B cell (primary cell): ENCODE measurements at regions not wholly inside any gene's neighbourhood (a gene's known extent, or its start where the extent isn't known, plus 50 kb on each side); places are given as distances from the start of the nearest gene placed in this dataset.

ENCODE experiments used
- ATAC-seq: fragments of 200-7000 bp; cut with Tn5 transposase; one replicate; pipeline ENCODE4 v1.10.0; 2021; ENCODE audit warnings: low read depth, mild to moderate bottlenecking, moderate number of reproducible peaks, moderate library complexity
- CTCF ChIA-PET: fragments of 350-600 bp; sonication (Branson Sonifier 250); formaldehyde crosslinking; loops from one replicate; lab custom pipeline; 2021; ENCODE audit warnings: antibody characterized with exemption, inconsistent platforms; lab: Charles Lee
- POLR2A ChIA-PET: fragments of 350-600 bp; sonication (Branson Sonifier 250); formaldehyde crosslinking; loops from one replicate; lab custom pipeline; 2021; ENCODE audit warnings: antibody characterized with exemption; lab: Charles Lee
- DNase-seq: peaks from one replicate; pipeline ENCODE4 v3.0.0; 2013
- H2AFZ ChIP-seq: 2 replicates; pipeline ENCODE4 v1.6.1; 2012; ENCODE audit warnings: mild to moderate bottlenecking, low read depth, low read length; ENCODE audit not compliant: insufficient read depth, poor library complexity, severe bottlenecking
- H3K27ac ChIP-seq, 2 donors: 1 replicate in 1 of 2; 2 replicates in 1 of 2; pipeline ENCODE4 v1.5.1; 2012 to 2013; ENCODE audit warnings: low read length in 2 of 2, mild to moderate bottlenecking in 2 of 2, moderate library complexity in 1 of 2
- H3K27me3 ChIP-seq, 4 experiments: fragments of 200-600 bp in 1 of 4; sonication (generic) in 1 of 4; replicated peaks in 1 of 4; 1 replicate in 2 of 4; 2 replicates in 2 of 4; pipeline versions ENCODE4 v1.6.1 to v1.7.0; 2013 to 2016; ENCODE audit warnings: low read length in 3 of 4, mild to moderate bottlenecking in 2 of 4, mixed read lengths in 1 of 4, moderate library complexity in 1 of 4; ENCODE audit not compliant: insufficient read depth in 4 of 4, control insufficient read depth in 3 of 4; ENCODE audit errors: control extremely low read depth in 1 of 4
- H3K36me3 ChIP-seq, 2 experiments: replicated peaks in 1 of 2; 1 replicate in 1 of 2; 2 replicates in 1 of 2; pipeline versions ENCODE4 v1.6.1 to v1.7.1; 2013; ENCODE audit warnings: low read length in 1 of 2; ENCODE audit not compliant: insufficient read depth in 2 of 2, control insufficient read depth in 1 of 2; ENCODE audit errors: control extremely low read depth in 1 of 2, extremely low read depth in 1 of 2
- H3K4me1 ChIP-seq, 2 donors: fragments of 200-600 bp in 1 of 2; sonication (generic) in 1 of 2; 1 replicate in 1 of 2; 2 replicates in 1 of 2; pipeline versions ENCODE4 v1.5.1 to v1.6.1; 2013 to 2017; ENCODE audit warnings: low read length in 2 of 2; ENCODE audit not compliant: control insufficient read depth in 2 of 2, insufficient read depth in 2 of 2
- H3K4me2 ChIP-seq: replicated peaks from 2 replicates; pipeline ENCODE3; 2012; ENCODE audit warnings: mild to moderate bottlenecking, low read depth, low read length; ENCODE audit not compliant: poor library complexity, severe bottlenecking
- H3K4me3 ChIP-seq, 5 experiments: fragments of 200-600 bp in 1 of 5; sonication (generic) in 1 of 5; 1 replicate in 3 of 5; 2 replicates in 2 of 5; pipeline versions ENCODE4 v1.5.1 to v1.7.0; 2011 to 2016; ENCODE audit warnings: low read length in 4 of 5, mild to moderate bottlenecking in 4 of 5, low read depth in 2 of 5, control low read depth in 1 of 5, moderate library complexity in 1 of 5; ENCODE audit not compliant: insufficient read depth in 1 of 5; ENCODE audit errors: control extremely low read depth in 1 of 5, extremely low read depth in 1 of 5
- H3K79me2 ChIP-seq: fragments of 200-600 bp; sonication (generic); one replicate; pipeline ENCODE4 v1.6.0; 2016; ENCODE audit warnings: low read length; ENCODE audit not compliant: control insufficient read depth, insufficient read depth
- H3K9ac ChIP-seq: fragments of 200-600 bp; sonication (generic); 2 replicates; pipeline ENCODE4 v1.6.1; 2017; ENCODE audit warnings: mild to moderate bottlenecking, low read length, moderate library complexity
- H3K9me3 ChIP-seq, 3 donors: one replicate each; pipeline versions ENCODE4 v1.6.1 to v1.7.1; 2013; ENCODE audit warnings: low read length in 2 of 3; ENCODE audit not compliant: control insufficient read depth in 2 of 3, insufficient read depth in 1 of 3; ENCODE audit errors: control extremely low read depth in 1 of 3
- H4K20me1 ChIP-seq: 2 replicates; pipeline ENCODE4 v1.6.0; 2012; ENCODE audit warnings: mild to moderate bottlenecking, low read length; ENCODE audit not compliant: insufficient read depth, control insufficient read depth, poor library complexity, severe bottlenecking
- H3K27ac Mint-ChIP-seq: one replicate; pipeline ENCODE4 v1.8.0; 2021; ENCODE audit warnings: mixed read lengths
- H3K27me3 Mint-ChIP-seq: one replicate; pipeline ENCODE4 v1.8.0; 2021; ENCODE audit warnings: mixed read lengths
- H3K4me1 Mint-ChIP-seq: one replicate; pipeline ENCODE4 v1.8.0; 2021; ENCODE audit warnings: mixed read lengths
- H3K4me3 Mint-ChIP-seq: one replicate; pipeline ENCODE4 v1.8.0; 2021; ENCODE audit warnings: mixed read lengths
- H3K9me3 Mint-ChIP-seq: one replicate; pipeline ENCODE4 v1.8.0; 2022; ENCODE audit warnings: mixed read lengths; ENCODE audit not compliant: insufficient read depth
- EZH2 ChIP-seq: IDR thresholded peaks from 2 replicates; pipeline ENCODE4 v1.6.1; 2012; ENCODE audit warnings: borderline replicate concordance, low read depth, mild to moderate bottlenecking, moderate library complexity, low read length; ENCODE audit not compliant: insufficient read depth, poor library complexity, severe bottlenecking
- WGBS: methylation state at CpG from one replicate; pipeline ENCODE4 v1.1.5; 2013; ENCODE audit warnings: missing lambda C conversion rate; ENCODE audit not compliant: insufficient coverage; 5-methylcytosine and 5-hydroxymethylcytosine counted together
- intact Hi-C: fragments of 100-400 bp; cut with micrococcal nuclease; formaldehyde crosslinking; loops from one replicate; pipeline ENCODE4 v1.10.0; 2022
- TF ChIP-seq, protein P1 (sequence below): fragments of 200-600 bp; IDR thresholded peaks from one replicate; pipeline ENCODE4 v1.8.0; 2022; ENCODE audit warnings: antibody characterized with exemption, mild to moderate bottlenecking

DNA sequence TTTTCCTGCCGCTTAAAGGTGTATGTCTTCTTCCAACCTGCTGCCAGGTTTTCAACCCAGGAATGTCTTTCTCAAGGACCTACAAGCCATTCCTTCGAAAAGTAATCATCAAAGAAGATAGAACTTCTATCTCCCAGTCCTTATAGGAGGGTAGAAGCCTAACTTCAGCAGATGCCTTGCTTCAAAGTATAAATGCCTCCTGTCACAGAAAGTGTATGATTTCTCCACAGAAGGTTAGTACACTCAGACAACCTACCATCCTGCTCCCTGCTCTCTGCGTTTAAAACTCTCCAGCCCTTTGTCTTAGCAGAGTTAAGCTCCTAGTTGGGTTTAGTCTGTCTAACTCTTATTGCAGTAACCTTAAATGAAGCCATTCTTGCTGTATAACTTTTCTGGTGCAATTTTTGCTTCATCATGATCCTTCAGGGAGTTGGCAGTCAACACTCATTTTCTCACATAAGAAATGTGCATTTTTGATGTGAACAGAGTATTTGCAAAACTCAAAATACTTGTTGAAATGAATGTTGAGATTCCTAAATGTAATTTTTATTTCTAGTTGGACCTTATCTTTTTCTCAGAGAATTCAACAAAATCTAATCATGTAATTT, 737.5 kb downstream of the LIG4 start:
- ChIA-PET POLR2A (no interaction called here), CTCF (no interaction called here)

DNA sequence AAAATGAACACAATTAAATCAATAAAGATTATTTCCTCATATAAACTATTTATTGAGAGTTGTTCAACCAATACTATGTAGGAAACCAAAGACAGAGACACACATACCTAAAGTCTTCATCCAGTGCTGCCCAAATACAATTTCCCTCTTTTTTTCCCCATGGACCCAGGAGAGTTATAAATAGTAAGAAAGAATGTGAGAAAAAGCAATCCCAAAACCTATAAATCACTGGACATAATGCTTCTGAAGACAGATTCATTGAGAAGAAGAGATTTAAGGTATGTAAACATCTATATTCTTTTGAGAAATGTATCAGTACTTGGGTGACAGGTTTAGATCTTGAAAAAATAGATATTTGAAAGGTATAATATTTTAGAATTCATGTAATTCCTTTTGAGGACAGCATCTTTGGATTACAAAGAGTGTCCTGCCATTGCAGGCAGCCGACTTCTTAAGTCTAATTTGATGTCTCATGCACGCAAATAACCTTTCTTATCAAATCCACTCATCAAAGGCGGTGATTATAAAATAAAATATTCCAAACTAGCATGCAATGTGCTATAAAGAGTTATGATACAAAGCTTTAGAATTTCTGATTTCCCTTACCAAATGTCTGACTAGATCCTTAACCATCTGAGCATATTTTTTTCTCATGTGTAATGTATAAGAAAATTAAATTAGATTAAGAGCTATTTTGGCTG, 739.4 kb downstream of the LIG4 start:
- no peaks in the 10 kb centered on the region for H3K27me3 ChIP-seq
- no peak overlapping the region for H3K4me3 ChIP-seq
- no peak overlapping the region for H3K9ac ChIP-seq
- no peaks in the 10 kb centered on the region for H3K4me1 ChIP-seq
- no peaks in the 10 kb centered on the region for H3K36me3 ChIP-seq
- Mint-ChIP-seq H3K27me3 (no peaks in the 10 kb centered on the region), H3K27ac (no peak overlapping the region), H3K4me1 (no peaks in the 10 kb centered on the region), H3K9me3 (no peaks in the 10 kb centered on the region), H3K4me3 (no peak overlapping the region)
- H3K4me2 ChIP-seq, result no peak overlapping the region
- WGBS, result no CpG with 5 or more reads among the region's 3 CpGs
- ChIA-PET POLR2A (no interaction called here), CTCF (no interaction called here)
- TF ChIP-seq EZH2, result no peak
- TF ChIP-seq, protein P1, sequence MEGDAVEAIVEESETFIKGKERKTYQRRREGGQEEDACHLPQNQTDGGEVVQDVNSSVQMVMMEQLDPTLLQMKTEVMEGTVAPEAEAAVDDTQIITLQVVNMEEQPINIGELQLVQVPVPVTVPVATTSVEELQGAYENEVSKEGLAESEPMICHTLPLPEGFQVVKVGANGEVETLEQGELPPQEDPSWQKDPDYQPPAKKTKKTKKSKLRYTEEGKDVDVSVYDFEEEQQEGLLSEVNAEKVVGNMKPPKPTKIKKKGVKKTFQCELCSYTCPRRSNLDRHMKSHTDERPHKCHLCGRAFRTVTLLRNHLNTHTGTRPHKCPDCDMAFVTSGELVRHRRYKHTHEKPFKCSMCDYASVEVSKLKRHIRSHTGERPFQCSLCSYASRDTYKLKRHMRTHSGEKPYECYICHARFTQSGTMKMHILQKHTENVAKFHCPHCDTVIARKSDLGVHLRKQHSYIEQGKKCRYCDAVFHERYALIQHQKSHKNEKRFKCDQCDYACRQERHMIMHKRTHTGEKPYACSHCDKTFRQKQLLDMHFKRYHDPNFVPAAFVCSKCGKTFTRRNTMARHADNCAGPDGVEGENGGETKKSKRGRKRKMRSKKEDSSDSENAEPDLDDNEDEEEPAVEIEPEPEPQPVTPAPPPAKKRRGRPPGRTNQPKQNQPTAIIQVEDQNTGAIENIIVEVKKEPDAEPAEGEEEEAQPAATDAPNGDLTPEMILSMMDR, result no peak
- no peak for DNase-seq
- no peaks in the 10 kb centered on the region for H4K20me1 ChIP-seq
- no peak for ATAC-seq
- intact Hi-C loops, result no loop called here
- no peaks in the 10 kb centered on the region for H3K79me2 ChIP-seq
- H3K27ac ChIP-seq, result no peak overlapping the region
- peaks cover 0 to 5% (median 0%) of the 10 kb centered on the region in 3 donors for H3K9me3 ChIP-seq
- H2AFZ ChIP-seq, result no peak overlapping the region

More for the DNA sequence above, 737.5 kb downstream of the LIG4 start:
- Histone ChIP-seq H3K4me2 (no peak overlapping the region), H4K20me1 (no peaks in the 10 kb centered on the region), H3K27me3 (no peaks in the 10 kb centered on the region), H3K9ac (no peak overlapping the region), H3K4me3 (no peak overlapping the region), H3K9me3 (no peaks in the 10 kb centered on the region), H2AFZ (no peak overlapping the region), H3K79me2 (no peaks in the 10 kb centered on the region), H3K4me1 (no peaks in the 10 kb centered on the region), H3K27ac (no peak overlapping the region), H3K36me3 (no peaks in the 10 kb centered on the region)
- Mint-ChIP-seq H3K4me3 (no peak overlapping the region), H3K4me1 (no peaks in the 10 kb centered on the region), H3K27ac (no peak overlapping the region), H3K27me3 (no peaks in the 10 kb centered on the region), H3K9me3 (no peaks in the 10 kb centered on the region)
- no peak for ATAC-seq
- WGBS, result 40% methylated on average over 1 of the region's 3 CpGs
- intact Hi-C loops, result no loop called here
- DNase-seq, result no peak
- TF ChIP-seq EZH2, result no peak
- TF ChIP-seq, protein P1, result no peak
